Liver (tissue), 8 donors: ENCODE measurements at regions not wholly inside any gene's neighbourhood (a gene's known extent, or its start where the extent isn't known, plus 50 kb on each side); places are given as distances from the start of the nearest gene placed in this dataset.

Source experiments
- DNase-seq: peaks from one replicate; pipeline ENCODE4 v3.0.0-alpha.2; 2017; ENCODE audit warnings: low spot score
- H3K27ac ChIP-seq, 2 donors: one replicate each; pipeline ENCODE4 v1.7.0; 2013; ENCODE audit warnings: inconsistent platforms in 2 of 2, low read length in 2 of 2, control low read depth in 1 of 2, low read depth in 1 of 2, mild to moderate bottlenecking in 1 of 2
- H3K27me3 ChIP-seq, 4 donors: one replicate each; pipeline versions ENCODE4 v1.6.1 to v1.7.0; 2013; ENCODE audit warnings: low read length in 3 of 4, inconsistent platforms in 1 of 4, mild to moderate bottlenecking in 1 of 4, moderate library complexity in 1 of 4; ENCODE audit not compliant: control insufficient read depth in 4 of 4, insufficient read depth in 4 of 4
- H3K36me3 ChIP-seq, 4 donors: one replicate each; pipeline versions ENCODE4 v1.6.1 to v1.7.0; 2013; ENCODE audit warnings: low read length in 3 of 4, mild to moderate bottlenecking in 3 of 4, low read depth in 1 of 4, moderate library complexity in 1 of 4; ENCODE audit not compliant: control insufficient read depth in 4 of 4, insufficient read depth in 3 of 4
- H3K4me1 ChIP-seq, 4 donors: one replicate each; pipeline versions ENCODE4 v1.6.1 to v1.7.0; 2013; ENCODE audit warnings: low read length in 3 of 4, mild to moderate bottlenecking in 3 of 4, moderate library complexity in 1 of 4; ENCODE audit not compliant: control insufficient read depth in 4 of 4, insufficient read depth in 4 of 4
- H3K4me3 ChIP-seq, 3 donors: one replicate each; pipeline versions ENCODE4 v1.6.1 to v1.7.0; 2013; ENCODE audit warnings: low read length in 3 of 3, control low read depth in 1 of 3, low read depth in 1 of 3, mild to moderate bottlenecking in 1 of 3
- H3K9ac ChIP-seq, 2 donors: one replicate each; pipeline ENCODE4 v1.7.0; 2013; ENCODE audit warnings: low read length in 2 of 2, mild to moderate bottlenecking in 2 of 2, moderate library complexity in 2 of 2, control low read depth in 1 of 2, low read depth in 1 of 2
- H3K9me3 ChIP-seq, 4 donors: one replicate each; pipeline versions ENCODE4 v1.6.1 to v1.7.0; 2013; ENCODE audit warnings: low read length in 3 of 4; ENCODE audit not compliant: control insufficient read depth in 4 of 4
- ATF3 ChIP-seq: IDR thresholded peaks from 2 replicates; pipeline ENCODE4 v1.6.1; 2016; ENCODE audit warnings: antibody characterized with exemption
- CTCF ChIP-seq: fragments of 150-350 bp; IDR thresholded peaks from 2 replicates; pipeline ENCODE4 v1.5.1; 2017; ENCODE audit warnings: improper control_type of control experiment, low read depth, low read length; ENCODE audit not compliant: missing input control
- EGR1 ChIP-seq, 2 donors: IDR thresholded peaks; 2 replicates each; pipeline ENCODE4 v1.6.1; 2016 to 2018; ENCODE audit warnings: antibody characterized with exemption in 2 of 2, low read depth in 2 of 2
- FOXA1 ChIP-seq: IDR thresholded peaks from 2 replicates; pipeline ENCODE4 v1.6.1; 2016; ENCODE audit warnings: antibody characterized with exemption
- FOXA2 ChIP-seq: IDR thresholded peaks from 2 replicates; pipeline ENCODE4 v1.6.1; 2016; ENCODE audit warnings: antibody characterized with exemption
- GABPA ChIP-seq, 2 donors: IDR thresholded peaks in 1 of 2; conservative IDR thresholded peaks in 1 of 2; 2 replicates each; pipeline ENCODE4 v1.6.1; 2016; ENCODE audit warnings: antibody characterized with exemption in 2 of 2, mild to moderate bottlenecking in 1 of 2, moderate library complexity in 1 of 2
- HNF4A ChIP-seq, 2 donors: conservative IDR thresholded peaks; 2 replicates each; pipeline ENCODE4 v1.6.1; 2016; ENCODE audit warnings: antibody characterized with exemption in 2 of 2, mild to moderate bottlenecking in 2 of 2
- HNF4G ChIP-seq: IDR thresholded peaks from 2 replicates; pipeline ENCODE4 v1.6.1; 2016; ENCODE audit warnings: antibody characterized with exemption
- JUND ChIP-seq, 2 donors: IDR thresholded peaks; 2 replicates each; pipeline ENCODE4 v1.6.1; 2016; ENCODE audit warnings: antibody characterized with exemption in 2 of 2
- NR2F2 ChIP-seq: IDR thresholded peaks from 2 replicates; pipeline ENCODE4 v1.6.1; 2016; ENCODE audit warnings: antibody characterized with exemption
- RAD21 ChIP-seq, 2 donors: IDR thresholded peaks; 2 replicates each; pipeline ENCODE4 v1.6.1; 2016; ENCODE audit warnings: antibody characterized with exemption in 2 of 2, mild to moderate bottlenecking in 2 of 2
- RXRA ChIP-seq, 2 donors: IDR thresholded peaks; 2 replicates each; pipeline ENCODE4 v1.6.1; 2017 to 2018; ENCODE audit warnings: antibody characterized with exemption in 2 of 2, mild to moderate bottlenecking in 1 of 2
- SP1 ChIP-seq: IDR thresholded peaks from 2 replicates; pipeline ENCODE4 v1.6.1; 2018; ENCODE audit warnings: antibody characterized with exemption, mild to moderate bottlenecking
- TAF1 ChIP-seq: conservative IDR thresholded peaks from 2 replicates; pipeline ENCODE4 v1.6.1; 2016; ENCODE audit warnings: antibody characterized with exemption, mild to moderate bottlenecking
- YY1 ChIP-seq: IDR thresholded peaks from 2 replicates; pipeline ENCODE4 v1.6.1; 2016; ENCODE audit warnings: antibody characterized with exemption, mild to moderate bottlenecking
- WGBS: extraction: QIAGEN DNeasy Blood & Tissue Kit; methylation state at CpG from one replicate; pipeline ENCODE4 v1.1.7; 2013; 5-methylcytosine and 5-hydroxymethylcytosine counted together
- TF ChIP-seq, protein P1 (sequence below): IDR thresholded peaks from 2 replicates; pipeline ENCODE4 v1.6.1; 2016; ENCODE audit warnings: antibody characterized with exemption, mild to moderate bottlenecking
- TF ChIP-seq, protein P2 (sequence below): IDR thresholded peaks from 2 replicates; pipeline ENCODE4 v1.6.1; 2016; ENCODE audit warnings: antibody characterized with exemption
- TF ChIP-seq, protein P3 (sequence below): IDR thresholded peaks from 2 replicates; pipeline ENCODE4 v1.6.1; 2016; ENCODE audit warnings: antibody characterized with exemption
- donor health status: healthy.
- donor health status: healthy.
- donor health status: healthy.
- donor health status: healthy.
- donor health status: healthy.

DNA sequence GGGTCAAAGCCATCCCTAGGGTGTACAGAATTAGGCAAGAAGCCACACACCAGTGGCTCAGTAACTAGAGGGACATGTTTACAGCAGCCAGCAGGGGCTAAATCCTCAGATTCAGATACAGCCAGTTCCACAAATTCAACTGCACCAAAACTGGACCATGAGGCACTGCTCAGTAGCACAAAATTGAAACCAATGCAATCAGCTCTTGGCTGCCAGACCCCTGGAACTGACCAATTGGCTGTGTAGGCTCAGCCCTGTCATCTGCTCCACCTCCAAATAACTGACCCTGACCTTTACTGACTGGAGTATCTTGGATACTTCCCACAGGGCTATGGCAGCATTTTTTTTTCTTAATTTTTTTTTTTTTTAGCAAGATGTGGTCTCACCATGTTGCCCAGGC lies 226.5 kb downstream of the FOXO1 start:
- Histone ChIP-seq H3K27me3 (no peaks in the 10 kb centered on the region), H3K4me1 (peaks cover 16 to 44% (median 36%) of the 10 kb centered on the region in 4 donors), H3K9me3 (no peaks in the 10 kb centered on the region), H3K4me3 (no peak overlapping the region), H3K27ac (peak overlapping the region; percentile 62 to 75), H3K9ac (no peak overlapping the region), H3K36me3 (no peaks in the 10 kb centered on the region)
- TF ChIP-seq RAD21 (IDR thresholded peaks at IDR 0.05) (peak; percentile 13 to 55), RXRA (IDR thresholded peaks at IDR 0.05) (peak; percentile 61 to 67), FOXA2 (no peak), NR2F2 (peak; percentile 85), ATF3 (no peak), SP1 (peak; percentile 74), HNF4A (conservative IDR thresholded peaks at IDR 0.05) (peak; percentile 36 to 46), JUND (IDR thresholded peaks at IDR 0.05) (peak in 1 of 2 donors; percentile 36)
- TF ChIP-seq, protein P1, sequence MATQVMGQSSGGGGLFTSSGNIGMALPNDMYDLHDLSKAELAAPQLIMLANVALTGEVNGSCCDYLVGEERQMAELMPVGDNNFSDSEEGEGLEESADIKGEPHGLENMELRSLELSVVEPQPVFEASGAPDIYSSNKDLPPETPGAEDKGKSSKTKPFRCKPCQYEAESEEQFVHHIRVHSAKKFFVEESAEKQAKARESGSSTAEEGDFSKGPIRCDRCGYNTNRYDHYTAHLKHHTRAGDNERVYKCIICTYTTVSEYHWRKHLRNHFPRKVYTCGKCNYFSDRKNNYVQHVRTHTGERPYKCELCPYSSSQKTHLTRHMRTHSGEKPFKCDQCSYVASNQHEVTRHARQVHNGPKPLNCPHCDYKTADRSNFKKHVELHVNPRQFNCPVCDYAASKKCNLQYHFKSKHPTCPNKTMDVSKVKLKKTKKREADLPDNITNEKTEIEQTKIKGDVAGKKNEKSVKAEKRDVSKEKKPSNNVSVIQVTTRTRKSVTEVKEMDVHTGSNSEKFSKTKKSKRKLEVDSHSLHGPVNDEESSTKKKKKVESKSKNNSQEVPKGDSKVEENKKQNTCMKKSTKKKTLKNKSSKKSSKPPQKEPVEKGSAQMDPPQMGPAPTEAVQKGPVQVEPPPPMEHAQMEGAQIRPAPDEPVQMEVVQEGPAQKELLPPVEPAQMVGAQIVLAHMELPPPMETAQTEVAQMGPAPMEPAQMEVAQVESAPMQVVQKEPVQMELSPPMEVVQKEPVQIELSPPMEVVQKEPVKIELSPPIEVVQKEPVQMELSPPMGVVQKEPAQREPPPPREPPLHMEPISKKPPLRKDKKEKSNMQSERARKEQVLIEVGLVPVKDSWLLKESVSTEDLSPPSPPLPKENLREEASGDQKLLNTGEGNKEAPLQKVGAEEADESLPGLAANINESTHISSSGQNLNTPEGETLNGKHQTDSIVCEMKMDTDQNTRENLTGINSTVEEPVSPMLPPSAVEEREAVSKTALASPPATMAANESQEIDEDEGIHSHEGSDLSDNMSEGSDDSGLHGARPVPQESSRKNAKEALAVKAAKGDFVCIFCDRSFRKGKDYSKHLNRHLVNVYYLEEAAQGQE = no peak
- DNase-seq = no peak

DNA sequence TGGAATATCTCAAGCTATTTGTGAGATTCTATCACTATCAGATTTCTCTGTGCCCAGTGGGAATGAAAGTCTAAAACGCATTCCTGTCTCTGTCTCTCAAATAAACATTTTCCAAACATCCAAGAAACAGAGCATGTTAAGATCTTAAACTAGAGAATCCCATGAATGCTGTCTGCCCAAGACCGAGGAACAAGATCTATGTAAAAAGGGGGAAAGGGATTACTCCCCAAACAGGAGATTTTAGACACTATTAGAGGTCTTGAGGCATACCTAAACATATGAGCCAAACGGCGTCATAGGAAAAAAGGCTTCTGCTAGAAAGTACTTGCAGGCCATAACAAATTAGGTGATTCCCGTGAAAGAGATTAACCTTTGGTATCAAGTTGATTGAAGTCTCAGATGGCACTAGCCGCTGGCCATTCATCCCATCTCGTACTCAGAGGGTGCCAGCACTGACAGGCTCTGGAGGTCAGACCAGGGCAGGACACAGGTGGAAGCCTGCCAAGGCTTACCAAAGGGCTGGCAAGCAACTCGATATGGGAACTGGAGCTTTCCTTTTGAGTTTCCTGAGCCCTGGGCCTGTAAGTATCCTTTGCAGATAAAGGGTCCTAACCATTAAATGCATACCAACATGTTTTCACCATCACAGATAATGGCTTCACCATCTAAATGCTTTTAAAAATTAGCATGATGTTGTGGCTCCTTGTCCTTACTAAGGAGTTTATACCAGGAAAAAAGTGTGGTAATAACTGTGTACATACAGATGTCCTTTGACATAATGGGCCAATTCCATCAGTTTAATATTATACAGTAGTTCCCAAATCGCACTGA lies 225.2 kb downstream of the FOXO1 start:
- no peaks in the 10 kb centered on the region for H3K36me3 ChIP-seq
- no peaks in the 10 kb centered on the region for H3K9me3 ChIP-seq
- no peak for TF ChIP-seq ATF3
- peak; percentile 99 for TF ChIP-seq RXRA (IDR thresholded peaks at IDR 0.05)
- peak; percentile 98 for TF ChIP-seq SP1
- no peak for TF ChIP-seq FOXA1
- peak in 1 of 2 donors; percentile 76 for TF ChIP-seq EGR1 (IDR thresholded peaks at IDR 0.05; ENCODE audit: low read depth in 2 of 2)
- TF ChIP-seq GABPA (IDR thresholded peaks at IDR 0.05 in 1 of 2, conservative IDR thresholded peaks at IDR 0.05 in 1 of 2) = no peak
- peak; percentile 86 to 90 for TF ChIP-seq HNF4A (conservative IDR thresholded peaks at IDR 0.05)
- TF ChIP-seq RAD21 (IDR thresholded peaks at IDR 0.05) = peak; percentile 69 to 79
- TF ChIP-seq, protein P2, sequence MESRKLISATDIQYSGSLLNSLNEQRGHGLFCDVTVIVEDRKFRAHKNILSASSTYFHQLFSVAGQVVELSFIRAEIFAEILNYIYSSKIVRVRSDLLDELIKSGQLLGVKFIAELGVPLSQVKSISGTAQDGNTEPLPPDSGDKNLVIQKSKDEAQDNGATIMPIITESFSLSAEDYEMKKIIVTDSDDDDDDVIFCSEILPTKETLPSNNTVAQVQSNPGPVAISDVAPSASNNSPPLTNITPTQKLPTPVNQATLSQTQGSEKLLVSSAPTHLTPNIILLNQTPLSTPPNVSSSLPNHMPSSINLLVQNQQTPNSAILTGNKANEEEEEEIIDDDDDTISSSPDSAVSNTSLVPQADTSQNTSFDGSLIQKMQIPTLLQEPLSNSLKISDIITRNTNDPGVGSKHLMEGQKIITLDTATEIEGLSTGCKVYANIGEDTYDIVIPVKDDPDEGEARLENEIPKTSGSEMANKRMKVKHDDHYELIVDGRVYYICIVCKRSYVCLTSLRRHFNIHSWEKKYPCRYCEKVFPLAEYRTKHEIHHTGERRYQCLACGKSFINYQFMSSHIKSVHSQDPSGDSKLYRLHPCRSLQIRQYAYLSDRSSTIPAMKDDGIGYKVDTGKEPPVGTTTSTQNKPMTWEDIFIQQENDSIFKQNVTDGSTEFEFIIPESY = peak; percentile 52
- TF ChIP-seq FOXA2 = peak; percentile 28
- peak; percentile 83 for TF ChIP-seq NR2F2
- TF ChIP-seq, protein P3, sequence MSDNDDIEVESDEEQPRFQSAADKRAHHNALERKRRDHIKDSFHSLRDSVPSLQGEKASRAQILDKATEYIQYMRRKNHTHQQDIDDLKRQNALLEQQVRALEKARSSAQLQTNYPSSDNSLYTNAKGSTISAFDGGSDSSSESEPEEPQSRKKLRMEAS = peak; percentile 73
- TF ChIP-seq, protein P1 = peak; percentile 36
- TF ChIP-seq CTCF = no peak
- TF ChIP-seq HNF4G = peak; percentile 73
- TF ChIP-seq TAF1 = no peak
- peak; percentile 74 to 85 for TF ChIP-seq JUND (IDR thresholded peaks at IDR 0.05)
- TF ChIP-seq YY1 = peak; percentile 79
- H3K27ac ChIP-seq = peak overlapping the region; percentile 65 to 70
- H3K4me1 ChIP-seq = peaks cover 16 to 44% (median 36%) of the 10 kb centered on the region in 4 donors
- no peak for DNase-seq
- 26% methylated on average over 9 of the region's 9 CpGs for WGBS
- H3K27me3 ChIP-seq = no peaks in the 10 kb centered on the region
- H3K9ac ChIP-seq = peak overlapping the region in 1 of 2 donors; percentile 0
- no peak overlapping the region for H3K4me3 ChIP-seq
